ENCODE measurements at regions not wholly inside any gene's neighbourhood (a gene's known extent, or its start where the extent isn't known, plus 50 kb on each side); places are given as distances from the start of the nearest gene placed in this dataset.

GRCh38 chr5:29239606-29240005, 1953.9 kb upstream of the CDH6 start:
- no peak for TF ChIP-seq CTCF (IDR thresholded peaks at IDR 0.05)
- TF ChIP-seq POLR2A (IDR thresholded peaks at IDR 0.05) = no peak
- no peak for TF ChIP-seq POLR2AphosphoS5 (IDR thresholded peaks at IDR 0.05)
